IMR-90 (cell line): ENCODE measurements at regions not wholly inside any gene's neighbourhood (a gene's known extent, or its start where the extent isn't known, plus 50 kb on each side); places are given as distances from the start of the nearest gene placed in this dataset.

ENCODE experiments used
- ATAC-seq: fragments of 200-7000 bp; cut with Tn5 transposase; 2 replicates; pipeline ENCODE4 v1.9.1; 2020; ENCODE audit warnings: low read depth, mild to moderate bottlenecking, moderate library complexity
- BruUV-seq: library from RNA; stranded (reverse); fragments of 400-500 nt; replicated peaks from 2 replicates; lab custom pipeline; 2021; lab: Mats Ljungman, UMichigan
- CTCF ChIA-PET: fragments of 300-600 bp; formaldehyde crosslinking; extraction: SDS; loops from one replicate; lab custom pipeline; 2021; ENCODE audit warnings: antibody characterized with exemption; lab: Yijun Ruan, JAX
- POLR2A ChIA-PET: fragments of 300-600 bp; sonication (Branson Sonifier 250); formaldehyde crosslinking; loops from one replicate; lab custom pipeline; 2022; ENCODE audit warnings: antibody characterized with exemption; ENCODE audit not compliant: unreplicated experiment; lab: Charles Lee
- DNase-seq: peaks from one replicate; pipeline ENCODE4 v3.0.0; 2013
- H2AFZ ChIP-seq: replicated peaks from 2 replicates; pipeline ENCODE3; 2013; ENCODE audit warnings: low read length, mild to moderate bottlenecking; ENCODE audit not compliant: poor library complexity
- H2AK5ac ChIP-seq: 2 replicates; pipeline ENCODE4 v1.6.1; 2013; ENCODE audit warnings: low read depth, low read length, inconsistent platforms
- H2AK9ac ChIP-seq: replicated peaks from 2 replicates; pipeline ENCODE3; 2013; ENCODE audit warnings: mild to moderate bottlenecking, low read depth, low read length, moderate library complexity; ENCODE audit not compliant: poor library complexity
- H2BK120ac ChIP-seq: 2 replicates; pipeline ENCODE4 v1.6.1; 2013; ENCODE audit warnings: low read depth, low read length, inconsistent platforms
- H2BK15ac ChIP-seq: 3 replicates; pipeline ENCODE4 v1.6.1; 2013; ENCODE audit warnings: low read depth, low read length, inconsistent platforms
- H2BK20ac ChIP-seq: 2 replicates; pipeline ENCODE4 v1.6.1; 2013; ENCODE audit warnings: low read depth, mild to moderate bottlenecking, inconsistent platforms, low read length, moderate library complexity
- H2BK5ac ChIP-seq: 2 replicates; pipeline ENCODE4 v1.6.1; 2013; ENCODE audit warnings: mild to moderate bottlenecking, low read depth, low read length, inconsistent platforms; ENCODE audit not compliant: poor library complexity, severe bottlenecking
- H3K14ac ChIP-seq: replicated peaks from 2 replicates; pipeline ENCODE4 v1.6.1; 2013; ENCODE audit warnings: low read depth, low read length, inconsistent platforms
- H3K18ac ChIP-seq: 2 replicates; pipeline ENCODE4 v1.6.1; 2013; ENCODE audit warnings: low read depth, low read length, control low read depth
- H3K23ac ChIP-seq: 2 replicates; pipeline ENCODE4 v1.6.1; 2013; ENCODE audit warnings: low read depth, low read length, inconsistent platforms
- H3K27ac ChIP-seq: 2 replicates; pipeline ENCODE4 v1.5.1; 2013; ENCODE audit warnings: mild to moderate bottlenecking, control low read depth, low read length; ENCODE audit not compliant: insufficient read depth
- H3K27me3 ChIP-seq: 2 replicates; pipeline ENCODE4 v1.6.1; 2013; ENCODE audit warnings: low read length; ENCODE audit not compliant: control insufficient read depth, insufficient read depth
- H3K36me3 ChIP-seq: 2 replicates; pipeline ENCODE4 v1.6.1; 2013; ENCODE audit warnings: low read length, mixed read lengths; ENCODE audit not compliant: control insufficient read depth, insufficient read depth
- H3K4ac ChIP-seq: 2 replicates; pipeline ENCODE4 v1.6.1; 2013; ENCODE audit warnings: low read depth, low read length, inconsistent platforms
- H3K4me1 ChIP-seq: 2 replicates; pipeline ENCODE4 v1.6.1; 2013; ENCODE audit warnings: low read length, mixed read lengths; ENCODE audit not compliant: control insufficient read depth, insufficient read depth
- H3K4me2 ChIP-seq: 2 replicates; pipeline ENCODE4 v1.6.1; 2013; ENCODE audit warnings: low read depth, mild to moderate bottlenecking, control low read depth, low read length, moderate library complexity
- H3K4me3 ChIP-seq: 2 replicates; pipeline ENCODE4 v1.5.1; 2013; ENCODE audit warnings: low read depth, mild to moderate bottlenecking, control low read depth, low read length, moderate library complexity; ENCODE audit not compliant: insufficient read depth
- H3K56ac ChIP-seq: 2 replicates; pipeline ENCODE4 v1.6.1; 2013; ENCODE audit warnings: low read length, inconsistent platforms; ENCODE audit not compliant: insufficient read depth; ENCODE audit errors: extremely low read depth
- H3K79me1 ChIP-seq, 2 experiments: 2 replicates each; pipeline ENCODE4 v1.6.1; 2013; ENCODE audit warnings: low read length in 2 of 2, inconsistent platforms in 1 of 2, low read depth in 1 of 2
- H3K9ac ChIP-seq: 2 replicates; pipeline ENCODE4 v1.6.1; 2013; ENCODE audit warnings: low read depth, low read length, control low read depth
- H3K9me1 ChIP-seq: 2 replicates; pipeline ENCODE4 v1.6.1; 2013; ENCODE audit warnings: low read length, inconsistent platforms; ENCODE audit not compliant: insufficient read depth
- H3K9me3 ChIP-seq: 2 replicates; pipeline ENCODE4 v1.6.1; 2013; ENCODE audit warnings: low read length; ENCODE audit not compliant: control insufficient read depth, insufficient read depth
- H4K20me1 ChIP-seq: 2 replicates; pipeline ENCODE4 v1.6.1; 2013; ENCODE audit warnings: low read length, inconsistent platforms; ENCODE audit not compliant: insufficient read depth
- H4K5ac ChIP-seq: 2 replicates; pipeline ENCODE4 v1.6.1; 2013; ENCODE audit warnings: mild to moderate bottlenecking, low read depth, low read length, control low read depth
- H4K8ac ChIP-seq, 2 experiments: 2 replicates each; pipeline ENCODE4 v1.6.1; 2013; ENCODE audit warnings: low read depth in 2 of 2, low read length in 2 of 2, control low read depth in 1 of 2, inconsistent platforms in 1 of 2
- H4K91ac ChIP-seq: 2 replicates; pipeline ENCODE4 v1.6.1; 2013; ENCODE audit warnings: low read depth, low read length, inconsistent platforms; ENCODE audit not compliant: insufficient read depth
- BHLHE40 ChIP-seq: fragments of 150-350 bp; IDR thresholded peaks from 2 replicates; pipeline ENCODE4 v1.6.1; 2016; ENCODE audit warnings: mild to moderate bottlenecking, low read depth, low read length
- CEBPB ChIP-seq: IDR thresholded peaks from 2 replicates; pipeline ENCODE4 v1.6.1; 2012; ENCODE audit warnings: low read depth, low read length, improper control_type of control experiment
- CHD1 ChIP-seq: IDR thresholded peaks from 2 replicates; pipeline ENCODE4 v1.6.1; 2012; ENCODE audit warnings: low read depth, low read length, improper control_type of control experiment
- CTCF ChIP-seq: conservative IDR thresholded peaks from 2 replicates; pipeline ENCODE4 v1.5.1; 2012; ENCODE audit warnings: mild to moderate bottlenecking, low read depth, low read length, improper control_type of control experiment
- ELK1 ChIP-seq: fragments of 150-350 bp; IDR thresholded peaks from 2 replicates; pipeline ENCODE4 v1.6.1; 2016; ENCODE audit warnings: low read depth, mild to moderate bottlenecking, low read length, moderate library complexity, borderline replicate concordance
- FOS ChIP-seq: fragments of 150-350 bp; IDR thresholded peaks from 2 replicates; pipeline ENCODE4 v1.6.1; 2016; ENCODE audit warnings: low read depth, low read length
- MAFK ChIP-seq: IDR thresholded peaks from 2 replicates; pipeline ENCODE4 v1.6.1; 2012; ENCODE audit warnings: low read depth, low read length, improper control_type of control experiment
- MAZ ChIP-seq: IDR thresholded peaks from 2 replicates; pipeline ENCODE4 v1.6.1; 2012; ENCODE audit warnings: low read depth, mild to moderate bottlenecking, low read length, improper control_type of control experiment, moderate library complexity, borderline replicate concordance
- MXI1 ChIP-seq: IDR thresholded peaks from 2 replicates; pipeline ENCODE4 v1.6.1; 2012; ENCODE audit warnings: low read depth, mild to moderate bottlenecking, low read length, moderate library complexity, borderline replicate concordance
- NFE2L2 ChIP-seq: fragments of 150-350 bp; IDR thresholded peaks from 2 replicates; pipeline ENCODE4 v1.6.1; 2016; ENCODE audit warnings: low read depth, mild to moderate bottlenecking, low read length
- POLR2A ChIP-seq: IDR thresholded peaks from 2 replicates; pipeline ENCODE4 v1.6.1; 2012; ENCODE audit warnings: mild to moderate bottlenecking, low read depth, low read length
- RAD21 ChIP-seq: IDR thresholded peaks from 2 replicates; pipeline ENCODE4 v1.6.1; 2012; ENCODE audit warnings: low read length, improper control_type of control experiment
- RCOR1 ChIP-seq: IDR thresholded peaks from 2 replicates; pipeline ENCODE4 v1.6.1; 2012; ENCODE audit warnings: mild to moderate bottlenecking, low read length, improper control_type of control experiment; ENCODE audit not compliant: insufficient replicate concordance
- RFX5 ChIP-seq: IDR thresholded peaks from 2 replicates; pipeline ENCODE4 v1.8.0; 2012; ENCODE audit warnings: low read depth, mild to moderate bottlenecking, low read length, moderate library complexity
- SMC3 ChIP-seq: fragments of 150-350 bp; IDR thresholded peaks from 2 replicates; pipeline ENCODE4 v1.6.1; 2016; ENCODE audit warnings: low read depth, mild to moderate bottlenecking, antibody characterized with exemption, low read length, moderate library complexity
- USF2 ChIP-seq: fragments of 150-350 bp; IDR thresholded peaks from 2 replicates; pipeline ENCODE4 v1.6.1; 2017; ENCODE audit warnings: mild to moderate bottlenecking, antibody characterized with exemption, low read length, low read depth
- WGBS, 2 experiments: methylation state at CpG; one replicate each; pipeline versions ENCODE4 v1.1.5 to v1.1.7; 2013; ENCODE audit warnings: missing lambda C conversion rate in 2 of 2; ENCODE audit not compliant: insufficient read length in 1 of 2; ENCODE audit errors: extremely low coverage in 2 of 2; 5-methylcytosine and 5-hydroxymethylcytosine counted together
- dilution Hi-C: fragments of 300-500 bp; cut with HindIII; formaldehyde crosslinking; loops from one replicate; pipeline ENCODE4 v1.14.3; 2018; ENCODE audit warnings: low sequenced_read_pairs; ENCODE audit not compliant: unreplicated experiment
- in situ Hi-C: fragments of 300-500 bp; cut with MboI; formaldehyde crosslinking; loops from 3 replicates; pipeline ENCODE4 v1.14.3; 2019; ENCODE audit warnings: low sequenced_read_pairs, inconsistent platforms, mixed read lengths
- intact Hi-C: fragments of 100-400 bp; cut with micrococcal nuclease; formaldehyde crosslinking; loops from 2 replicates; pipeline ENCODE4 v1.10.0; 2022

GRCh38 chr2:104321116-104321795, 532.7 kb upstream of the POU3F3 start:
- Histone ChIP-seq H2BK15ac (no peak overlapping the region), H2AFZ (no peak overlapping the region), H3K79me1 (no peaks in the 10 kb centered on the region), H3K27me3 (no peaks in the 10 kb centered on the region), H3K4me3 (no peak overlapping the region), H3K9ac (no peak overlapping the region), H4K20me1 (no peaks in the 10 kb centered on the region), H3K18ac (no peak overlapping the region), H2BK5ac (no peak overlapping the region), H3K23ac (no peak overlapping the region), H2BK120ac (no peak overlapping the region), H3K36me3 (no peaks in the 10 kb centered on the region), H3K14ac (no peak overlapping the region), H3K4me2 (no peak overlapping the region), H3K9me3 (peaks cover 7% of the 10 kb centered on the region; the same call in 1 of the 2 replicates), H3K27ac (no peak overlapping the region), H3K4ac (no peak overlapping the region), H4K5ac (no peak overlapping the region), H3K9me1 (no peaks in the 10 kb centered on the region), H3K56ac (no peak overlapping the region), H3K4me1 (no peaks in the 10 kb centered on the region), H4K91ac (no peak overlapping the region), H2BK20ac (no peak overlapping the region), H2AK5ac (no peak overlapping the region), H4K8ac (no peak overlapping the region), H2AK9ac (no peak overlapping the region)
- no peak for DNase-seq
- CTCF ChIA-PET: interaction anchor here (0.6 kb wide), 1 partner anchor 1134 kb away, joined by 4 read pairs; no protein-coding TSS in a partner anchor
- WGBS, 2 experiments: 37% methylated on average over 5 of the region's 9 CpGs; no CpG with 5 or more reads in 1 of the 2 experiments
- dilution Hi-C loops: no loop called here
- TF ChIP-seq SMC3 (no peak), MXI1 (no peak), RCOR1 (no peak), ELK1 (no peak), MAZ (no peak), FOS (no peak), USF2 (no peak), CHD1 (no peak), POLR2A (no peak), NFE2L2 (no peak), RFX5 (no peak), MAFK (no peak), BHLHE40 (no peak), RAD21 (no peak), CTCF (no peak), CEBPB (no peak)
- BruUV-seq: no TSS peak
- intact Hi-C loops: no loop called here
- POLR2A ChIA-PET: no interaction called here
- ATAC-seq: no peak
- in situ Hi-C loops: no loop called here
